Nephron progenitor cell (in vitro differentiated cells): ENCODE measurements at regions not wholly inside any gene's neighbourhood (a gene's known extent, or its start where the extent isn't known, plus 50 kb on each side); places are given as distances from the start of the nearest gene placed in this dataset.

ENCODE experiments used
- DNase-seq: peaks from one replicate; pipeline ENCODE4 v3.0.0; 2021
- H3K27ac Mint-ChIP-seq: 2 replicates; pipeline ENCODE4 v1.8.0; 2021; ENCODE audit warnings: mild to moderate bottlenecking, moderate library complexity, mixed read lengths
- H3K27me3 Mint-ChIP-seq: 2 replicates; pipeline ENCODE4 v1.8.0; 2021; ENCODE audit warnings: mild to moderate bottlenecking, low read depth, mixed read lengths; ENCODE audit not compliant: poor library complexity
- H3K36me3 Mint-ChIP-seq: 2 replicates; pipeline ENCODE4 v1.8.0; 2021; ENCODE audit warnings: low read depth, mixed read lengths
- H3K4me1 Mint-ChIP-seq: 2 replicates; pipeline ENCODE4 v1.8.0; 2021; ENCODE audit warnings: mixed read lengths
- H3K4me3 Mint-ChIP-seq: 2 replicates; pipeline ENCODE4 v1.8.0; 2021; ENCODE audit warnings: mild to moderate bottlenecking, moderate library complexity, mixed read lengths
- H3K9me3 Mint-ChIP-seq: 2 replicates; pipeline ENCODE4 v1.8.0; 2021; ENCODE audit warnings: mild to moderate bottlenecking, moderate library complexity, mixed read lengths
- TF ChIP-seq, protein P1 (sequence below): fragments of 200-600 bp; sonication (generic); IDR thresholded peaks from 2 replicates; pipeline ENCODE4 v1.5.0; 2021; ENCODE audit warnings: antibody characterized with exemption

DNA sequence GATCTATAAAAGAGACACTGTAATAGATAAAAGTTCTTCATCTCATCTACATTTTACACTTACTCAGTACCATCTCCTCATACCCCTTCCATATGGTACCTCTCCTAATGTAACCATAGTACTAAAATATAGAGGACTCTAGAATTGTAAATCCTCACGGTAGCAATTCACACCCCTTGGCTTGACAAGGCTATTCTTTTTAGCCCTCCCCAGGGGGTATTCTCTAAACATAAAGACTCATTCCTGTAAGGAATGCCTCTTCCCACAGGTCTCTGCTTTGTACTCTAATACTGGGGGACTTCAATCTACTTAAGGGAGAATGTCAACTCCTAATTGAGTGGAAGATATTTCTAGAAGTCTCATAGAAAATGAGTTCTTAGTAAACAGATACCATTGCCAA lies 85.9 kb downstream of the VIP start:
- peaks cover 3% of the 10 kb centered on the region for H3K27me3 Mint-ChIP-seq
- H3K27ac Mint-ChIP-seq, result no peak overlapping the region
- no peak overlapping the region for H3K4me3 Mint-ChIP-seq
- TF ChIP-seq, protein P1, sequence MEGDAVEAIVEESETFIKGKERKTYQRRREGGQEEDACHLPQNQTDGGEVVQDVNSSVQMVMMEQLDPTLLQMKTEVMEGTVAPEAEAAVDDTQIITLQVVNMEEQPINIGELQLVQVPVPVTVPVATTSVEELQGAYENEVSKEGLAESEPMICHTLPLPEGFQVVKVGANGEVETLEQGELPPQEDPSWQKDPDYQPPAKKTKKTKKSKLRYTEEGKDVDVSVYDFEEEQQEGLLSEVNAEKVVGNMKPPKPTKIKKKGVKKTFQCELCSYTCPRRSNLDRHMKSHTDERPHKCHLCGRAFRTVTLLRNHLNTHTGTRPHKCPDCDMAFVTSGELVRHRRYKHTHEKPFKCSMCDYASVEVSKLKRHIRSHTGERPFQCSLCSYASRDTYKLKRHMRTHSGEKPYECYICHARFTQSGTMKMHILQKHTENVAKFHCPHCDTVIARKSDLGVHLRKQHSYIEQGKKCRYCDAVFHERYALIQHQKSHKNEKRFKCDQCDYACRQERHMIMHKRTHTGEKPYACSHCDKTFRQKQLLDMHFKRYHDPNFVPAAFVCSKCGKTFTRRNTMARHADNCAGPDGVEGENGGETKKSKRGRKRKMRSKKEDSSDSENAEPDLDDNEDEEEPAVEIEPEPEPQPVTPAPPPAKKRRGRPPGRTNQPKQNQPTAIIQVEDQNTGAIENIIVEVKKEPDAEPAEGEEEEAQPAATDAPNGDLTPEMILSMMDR, result no peak
- peaks cover 11% of the 10 kb centered on the region for H3K9me3 Mint-ChIP-seq
- no peak for DNase-seq
- no peaks in the 10 kb centered on the region for H3K36me3 Mint-ChIP-seq
- no peaks in the 10 kb centered on the region for H3K4me1 Mint-ChIP-seq

DNA sequence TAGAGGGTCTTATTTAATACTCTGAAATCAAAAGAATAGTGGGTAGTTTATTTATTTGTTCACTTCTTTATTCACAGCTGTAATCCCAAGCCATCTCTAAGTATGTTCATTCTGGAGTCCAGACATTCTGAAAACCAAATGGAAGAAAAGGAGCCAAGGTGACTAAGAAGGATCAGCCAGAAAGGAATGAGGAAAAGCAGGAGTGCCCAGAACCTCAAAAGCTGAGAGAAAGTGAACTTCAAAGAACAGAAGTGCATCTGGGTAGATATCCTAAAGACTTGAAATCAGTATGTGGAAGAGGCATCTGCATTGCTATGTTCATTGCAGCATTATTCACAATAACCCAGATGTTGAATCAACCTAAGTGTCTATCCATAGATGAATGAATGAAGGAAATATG lies 94.8 kb downstream of the VIP start:
- peaks cover 12% of the 10 kb centered on the region for H3K9me3 Mint-ChIP-seq
- H3K27me3 Mint-ChIP-seq, result no peaks in the 10 kb centered on the region
- H3K4me3 Mint-ChIP-seq, result no peak overlapping the region
- no peaks in the 10 kb centered on the region for H3K36me3 Mint-ChIP-seq
- H3K27ac Mint-ChIP-seq, result no peak overlapping the region
- DNase-seq, result no peak
- TF ChIP-seq, protein P1, result no peak
- H3K4me1 Mint-ChIP-seq, result no peaks in the 10 kb centered on the region

DNA sequence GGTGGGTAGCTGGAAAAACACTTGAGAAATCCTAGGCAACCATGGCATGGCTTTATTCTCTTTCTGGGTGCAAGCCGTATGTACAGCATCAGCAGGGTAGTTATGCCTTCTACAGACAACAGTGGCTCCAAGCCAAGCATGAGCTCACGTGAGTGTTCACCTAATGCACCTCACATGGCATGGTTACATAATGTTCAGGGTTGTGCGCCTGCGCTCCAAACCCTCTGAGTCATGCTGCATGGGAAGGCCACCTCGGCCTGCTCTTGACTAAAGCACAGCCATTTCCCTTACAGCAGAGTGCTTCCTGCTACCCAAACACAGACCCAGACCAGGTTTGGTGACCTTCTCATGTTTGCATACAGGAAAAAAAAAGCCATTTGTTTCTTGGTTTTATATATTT lies 96.2 kb downstream of the VIP start:
- TF ChIP-seq, protein P1, result no peak
- DNase-seq, result no peak
- Mint-ChIP-seq H3K4me1 (no peaks in the 10 kb centered on the region), H3K36me3 (no peaks in the 10 kb centered on the region), H3K27ac (no peak overlapping the region), H3K9me3 (peaks cover 12% of the 10 kb centered on the region), H3K27me3 (no peaks in the 10 kb centered on the region), H3K4me3 (no peak overlapping the region)

DNA sequence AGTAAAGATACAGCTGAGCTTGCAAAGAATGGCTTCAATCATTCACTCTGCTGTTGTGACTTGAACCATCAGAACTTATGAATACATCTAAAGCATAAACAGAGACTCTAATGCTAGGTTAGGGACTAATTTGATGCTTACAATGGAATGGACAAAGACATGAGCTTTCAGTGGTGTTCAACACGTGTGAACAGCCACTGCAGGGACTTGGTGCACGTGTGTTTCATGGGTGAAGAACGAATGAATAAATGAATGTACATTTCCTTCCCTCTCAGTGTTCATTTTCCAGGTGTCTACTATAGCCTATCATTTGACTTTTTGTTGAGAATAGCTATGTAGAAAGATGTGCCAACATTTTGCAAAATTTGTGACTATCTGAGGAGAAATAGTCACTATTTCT lies 98.3 kb downstream of the VIP start:
- no peaks in the 10 kb centered on the region for H3K27me3 Mint-ChIP-seq
- no peak for DNase-seq
- no peaks in the 10 kb centered on the region for H3K36me3 Mint-ChIP-seq
- TF ChIP-seq, protein P1, result no peak
- no peaks in the 10 kb centered on the region for H3K4me1 Mint-ChIP-seq
- peaks cover 12% of the 10 kb centered on the region for H3K9me3 Mint-ChIP-seq
- H3K4me3 Mint-ChIP-seq, result no peak overlapping the region
- no peak overlapping the region for H3K27ac Mint-ChIP-seq

DNA sequence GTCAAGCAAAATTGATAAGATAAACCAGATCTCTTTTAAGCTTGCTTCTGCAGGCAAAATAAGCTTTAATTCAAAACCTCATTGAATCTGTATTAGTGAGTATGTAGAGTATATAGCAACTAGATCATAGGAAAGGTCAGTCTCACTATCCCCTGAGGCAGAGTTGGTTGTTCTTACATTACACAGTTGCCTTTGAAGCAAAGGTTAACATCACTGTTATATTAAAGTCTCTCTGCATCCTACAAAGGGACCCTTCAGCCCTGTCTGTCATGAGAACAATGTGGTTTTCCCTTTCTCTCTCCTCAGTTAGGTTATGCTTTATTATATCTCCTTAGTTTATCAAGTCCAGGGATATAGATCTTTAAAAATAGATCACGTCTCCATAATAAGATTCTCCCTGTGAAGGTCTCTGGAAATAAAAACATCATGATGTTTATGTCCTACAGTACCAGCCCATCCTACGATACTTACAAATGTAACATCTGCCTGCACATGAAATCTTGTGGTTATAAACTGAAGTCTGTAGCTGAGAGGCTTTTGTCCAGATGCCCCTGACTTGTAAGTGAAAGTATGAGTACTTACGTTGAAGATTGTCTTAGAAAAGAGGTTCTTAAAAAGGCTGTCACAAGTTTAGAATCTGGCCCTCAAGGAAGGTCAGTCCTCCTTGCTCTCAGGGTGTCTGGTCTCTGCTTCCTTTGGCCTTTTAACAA lies 103.6 kb downstream of the VIP start:
- Mint-ChIP-seq H3K4me1 (no peaks in the 10 kb centered on the region), H3K9me3 (no peaks in the 10 kb centered on the region), H3K36me3 (no peaks in the 10 kb centered on the region), H3K27ac (no peak overlapping the region), H3K4me3 (no peak overlapping the region), H3K27me3 (peaks cover 7% of the 10 kb centered on the region)
- no peak for DNase-seq
- TF ChIP-seq, protein P1, result no peak

DNA sequence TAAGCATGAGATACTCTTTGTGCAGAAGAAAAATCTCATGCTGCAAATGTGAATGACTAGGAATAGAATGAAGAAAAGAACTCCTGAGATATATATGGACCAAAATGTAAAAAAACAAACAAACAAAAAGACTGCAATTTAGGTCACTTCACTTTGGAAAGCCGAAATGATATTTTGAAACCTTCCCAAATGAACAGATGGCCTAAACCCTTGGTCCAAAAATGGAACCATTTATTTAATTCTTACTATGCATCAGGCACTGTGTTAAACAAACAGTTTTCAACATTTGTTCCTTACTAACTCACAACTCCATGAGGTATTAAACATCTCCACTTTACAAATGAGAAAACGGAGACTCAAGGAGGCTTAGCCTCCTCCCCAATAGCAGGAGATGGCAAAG lies 107.5 kb downstream of the VIP start:
- H3K36me3 Mint-ChIP-seq, result no peaks in the 10 kb centered on the region
- TF ChIP-seq, protein P1, result no peak
- H3K27ac Mint-ChIP-seq, result no peak overlapping the region
- peaks cover 7% of the 10 kb centered on the region for H3K27me3 Mint-ChIP-seq
- no peaks in the 10 kb centered on the region for H3K4me1 Mint-ChIP-seq
- DNase-seq, result no peak
- H3K4me3 Mint-ChIP-seq, result no peak overlapping the region
- no peaks in the 10 kb centered on the region for H3K9me3 Mint-ChIP-seq
